ENCODE measurements at regions not wholly inside any gene's neighbourhood (a gene's known extent, or its start where the extent isn't known, plus 50 kb on each side); places are given as distances from the start of the nearest gene placed in this dataset.
"Not testable (repeated sequence)": the region's sequence is repeated elsewhere in the genome, so short reads cannot be mapped to it uniquely, and the experiment has no call there.

- no peak overlapping the region for H3K4me3 ChIP-seq (ENCODE audit: low read depth, low read length)
- TF ChIP-seq CTCF (IDR thresholded peaks at IDR 0.05; ENCODE audit: control insufficient read depth, extremely low read depth, insufficient read depth) = no peak
- no peak for DNase-seq (ENCODE audit: low read depth)
Measured at GRCh38 chr5:42252306-42252705, 170.9 kb upstream of the GHR start.

GRCh38 chr5:42259914-42260313, 163.3 kb upstream of the GHR start:
- H3K4me3 ChIP-seq (ENCODE audit: low read depth, low read length); DNase-seq (ENCODE audit: low read depth): not testable (repeated sequence)

- TF ChIP-seq CTCF (IDR thresholded peaks at IDR 0.05; ENCODE audit: control insufficient read depth, extremely low read depth, insufficient read depth) = no peak
- H3K4me3 ChIP-seq (ENCODE audit: low read depth, low read length) = no peak overlapping the region
- DNase-seq (ENCODE audit: low read depth) = no peak
Measured at GRCh38 chr5:42267091-42267490, 156.1 kb upstream of the GHR start.

- DNase-seq (ENCODE audit: low read depth); H3K4me3 ChIP-seq (ENCODE audit: low read depth, low read length): not testable (repeated sequence)
Measured at GRCh38 chr5:42268170-42268569, 155.1 kb upstream of the GHR start.

GRCh38 chr5:42268630-42269029, 154.6 kb upstream of the GHR start:
- no peak for TF ChIP-seq CTCF (IDR thresholded peaks at IDR 0.05; ENCODE audit: control insufficient read depth, extremely low read depth, insufficient read depth)
- H3K4me3 ChIP-seq (ENCODE audit: low read depth, low read length) = no peak overlapping the region
- no peak for DNase-seq (ENCODE audit: low read depth)

- no peak overlapping the region for H3K4me3 ChIP-seq (ENCODE audit: low read depth, low read length)
- TF ChIP-seq CTCF (IDR thresholded peaks at IDR 0.05; ENCODE audit: control insufficient read depth, extremely low read depth, insufficient read depth) = no peak
- no peak for DNase-seq (ENCODE audit: low read depth)
Measured at GRCh38 chr5:42270771-42271170, 152.5 kb upstream of the GHR start.

GRCh38 chr5:42274913-42275312, 148.3 kb upstream of the GHR start:
- H3K4me3 ChIP-seq (ENCODE audit: low read depth, low read length) = no peak overlapping the region
- no peak for TF ChIP-seq CTCF (IDR thresholded peaks at IDR 0.05; ENCODE audit: control insufficient read depth, extremely low read depth, insufficient read depth)
- DNase-seq (ENCODE audit: low read depth) = no peak

GRCh38 chr5:42277293-42277692, 145.9 kb upstream of the GHR start:
- no peak overlapping the region for H3K4me3 ChIP-seq (ENCODE audit: low read depth, low read length)
- DNase-seq (ENCODE audit: low read depth) = no peak
- TF ChIP-seq CTCF (IDR thresholded peaks at IDR 0.05; ENCODE audit: control insufficient read depth, extremely low read depth, insufficient read depth) = no peak
